Midbrain (tissue), 1 donor: ENCODE measurements at regions not wholly inside any gene's neighbourhood (a gene's known extent, or its start where the extent isn't known, plus 50 kb on each side); places are given as distances from the start of the nearest gene placed in this dataset.

Experiments
- DNase-seq: peaks from one replicate; lab custom pipeline; 2025; lab: John Stamatoyannopoulos, UW

DNA sequence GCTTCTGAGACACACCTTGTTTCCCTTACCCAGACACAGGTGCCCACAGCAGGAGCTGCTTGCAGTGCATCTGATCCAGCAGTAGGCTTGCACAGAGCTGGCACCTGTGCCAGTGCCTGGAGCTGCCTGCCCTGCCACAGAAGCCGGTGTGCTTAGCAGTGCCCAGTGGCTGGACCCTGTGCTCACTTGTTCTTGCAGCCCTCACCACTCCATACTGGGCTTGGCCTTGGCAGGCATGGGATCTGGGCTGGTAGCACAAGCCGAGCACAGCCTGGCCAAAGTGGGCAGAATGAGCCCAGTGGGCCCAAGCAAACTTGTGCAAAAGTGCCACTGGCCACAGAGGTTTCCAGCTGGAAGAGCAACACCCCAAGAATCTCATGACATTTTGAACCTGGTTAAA is 1950.4 kb downstream of the SUCLG1 start:
- DNase-seq, result no peak

- no peak for DNase-seq
Measured at GRCh38 chr2:82507657-82508056, 1951.4 kb downstream of the SUCLG1 start.

DNA sequence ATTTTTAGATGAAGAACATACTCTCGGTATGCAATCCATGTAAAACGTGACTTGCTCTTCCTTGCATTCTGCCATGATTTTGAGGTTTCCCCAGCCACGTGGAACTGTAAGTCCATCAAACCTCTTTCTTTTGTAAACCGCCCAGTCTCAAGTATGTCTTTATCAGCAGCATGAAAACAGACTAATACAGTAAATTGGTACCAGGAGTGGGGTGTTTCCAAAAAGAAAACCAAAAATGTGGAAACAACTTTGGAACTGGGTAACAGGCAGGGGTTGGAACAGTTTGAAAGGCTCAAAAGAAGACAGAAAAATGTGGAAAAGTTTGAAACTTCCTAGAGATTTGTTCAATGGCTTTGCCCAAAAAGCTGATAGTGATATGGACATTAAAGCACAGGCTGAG is 1957.9 kb downstream of the SUCLG1 start:
- no peak for DNase-seq

GRCh38 chr2:82498777-82499443 is 1960.2 kb downstream of the SUCLG1 start:
- DNase-seq, result no peak

DNA sequence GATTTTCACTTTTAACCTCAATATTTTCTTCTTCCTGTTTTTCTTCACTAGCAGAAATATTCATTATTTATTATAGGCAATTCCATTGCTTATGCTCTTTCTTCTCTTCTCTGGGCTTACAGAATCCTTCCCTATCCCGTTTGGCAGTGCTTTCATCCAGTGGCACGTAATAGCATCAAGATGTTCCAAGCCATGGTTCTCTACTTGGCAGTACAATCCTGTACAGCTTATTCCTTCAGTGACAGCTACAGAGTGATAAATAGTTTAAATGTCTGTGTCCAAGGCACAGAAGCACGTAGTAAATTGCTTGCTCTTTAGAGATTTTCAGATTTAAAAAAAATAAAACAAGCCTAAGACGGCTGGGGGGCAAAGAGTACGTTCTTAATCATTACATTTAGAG is 1964.3 kb downstream of the SUCLG1 start:
- no peak for DNase-seq

DNA sequence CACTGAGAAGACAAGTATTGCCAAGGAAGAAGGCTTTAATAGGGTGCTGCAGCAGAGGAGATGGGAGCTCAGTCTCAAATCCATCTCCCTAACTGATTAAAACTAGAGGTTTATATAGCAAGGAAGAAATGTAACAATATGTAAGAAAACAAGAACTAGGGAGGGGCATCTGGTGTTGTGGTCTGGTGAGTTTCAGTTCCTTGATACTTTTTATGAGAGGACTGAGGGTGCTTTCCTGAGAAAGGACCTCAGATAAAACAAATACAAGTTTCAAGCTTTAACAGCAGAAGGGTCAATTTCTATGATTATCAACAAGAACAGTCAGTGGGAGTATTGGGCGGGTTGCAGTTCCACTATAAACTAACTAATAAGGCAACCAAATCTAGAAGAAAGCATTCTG is 1967.5 kb downstream of the SUCLG1 start:
- no peak for DNase-seq

DNA sequence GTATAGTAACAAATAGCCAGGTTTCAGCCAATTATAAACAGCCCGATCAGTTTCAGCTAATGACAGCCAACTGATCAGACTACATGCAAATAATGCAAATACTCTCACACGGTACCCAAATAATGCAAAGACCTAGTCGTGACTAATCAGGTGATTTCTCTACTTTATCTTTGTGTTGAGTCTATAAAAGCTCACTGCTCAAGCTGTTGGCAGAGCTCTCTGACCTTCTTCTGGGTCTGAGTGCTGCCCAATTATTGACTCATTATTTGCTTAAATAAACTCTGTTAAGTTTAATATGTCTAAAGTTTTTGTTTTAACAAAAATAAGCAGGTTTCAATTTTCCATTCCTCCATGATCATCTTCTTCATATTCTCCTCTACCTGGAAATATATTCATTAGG is 1971.7 kb downstream of the SUCLG1 start:
- DNase-seq, result no peak

GRCh38 chr2:82485701-82486100 is 1973.4 kb downstream of the SUCLG1 start:
- no peak for DNase-seq

DNA sequence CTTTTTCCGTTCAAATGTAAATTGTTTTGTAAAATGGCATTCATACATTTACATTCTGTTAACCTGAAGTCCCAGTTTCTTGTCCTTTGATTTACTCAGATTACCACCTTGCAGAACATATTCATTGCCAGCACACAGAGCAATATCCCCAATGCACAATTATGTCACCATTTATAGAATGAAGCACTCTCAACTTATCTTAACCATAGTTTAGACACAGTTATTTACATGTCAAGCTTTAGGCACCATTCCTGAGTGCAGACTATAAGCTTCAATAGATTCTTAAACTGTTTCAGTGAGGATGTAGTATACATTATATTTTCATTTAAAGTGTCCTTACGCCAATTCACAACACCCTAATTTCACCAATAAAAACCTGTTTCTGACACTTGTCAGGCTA is 1977.9 kb downstream of the SUCLG1 start:
- DNase-seq, result no peak

GRCh38 chr2:82478641-82479040 is 1980.4 kb downstream of the SUCLG1 start:
- no peak for DNase-seq

DNA sequence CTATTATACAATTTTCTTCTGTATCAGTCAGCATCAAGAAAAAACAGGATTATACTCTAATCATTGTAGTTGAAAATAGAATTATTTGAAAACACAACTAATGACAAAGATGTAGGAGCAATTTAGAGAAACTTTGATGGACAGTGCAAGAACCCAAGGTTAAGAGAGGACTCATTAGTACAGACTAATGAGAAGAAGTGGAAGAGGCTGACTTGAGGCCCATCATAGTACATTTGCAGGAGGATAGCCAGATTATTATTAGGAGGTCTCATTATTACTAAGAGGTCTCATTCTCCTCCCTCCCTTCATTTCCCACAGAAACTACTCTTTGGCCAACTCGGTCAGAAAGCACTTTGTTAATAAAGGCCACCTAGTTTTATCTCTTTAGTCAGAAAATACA is 1983.0 kb downstream of the SUCLG1 start:
- DNase-seq, result no peak

- no peak for DNase-seq
Measured at GRCh38 chr2:82428251-82428650, 2030.8 kb downstream of the SUCLG1 start.

GRCh38 chr2:82412021-82412420 is 2047.1 kb downstream of the SUCLG1 start:
- DNase-seq, result no peak

GRCh38 chr2:82411071-82411470 is 2048.0 kb downstream of the SUCLG1 start:
- DNase-seq, result no peak

DNA sequence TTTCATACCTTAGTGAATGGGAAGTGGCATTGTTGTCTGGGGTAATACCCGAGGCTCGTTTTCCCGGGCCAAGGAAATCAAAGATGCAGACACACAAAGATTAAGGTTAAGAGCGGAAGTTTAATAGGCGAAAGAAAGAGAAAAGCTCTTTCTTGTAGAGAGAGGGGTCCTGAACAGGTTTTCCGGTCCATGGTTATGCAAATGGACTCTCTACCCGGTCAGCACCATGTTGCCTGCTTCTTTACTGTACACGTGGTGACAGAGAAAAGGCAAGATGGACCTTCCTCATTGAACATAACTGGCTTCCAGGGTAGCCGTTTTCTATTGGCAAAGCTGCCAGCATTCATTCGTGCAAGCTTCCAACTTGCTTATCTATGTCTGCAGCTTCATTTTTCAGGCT is 2063.5 kb downstream of the SUCLG1 start:
- DNase-seq, result no peak

- DNase-seq, result no peak
Measured at GRCh38 chr2:82391386-82391785, 2067.7 kb downstream of the SUCLG1 start.

GRCh38 chr2:82355622-82356021 is 2051.1 kb upstream of the LRRTM1 start:
- DNase-seq, result no peak

DNA sequence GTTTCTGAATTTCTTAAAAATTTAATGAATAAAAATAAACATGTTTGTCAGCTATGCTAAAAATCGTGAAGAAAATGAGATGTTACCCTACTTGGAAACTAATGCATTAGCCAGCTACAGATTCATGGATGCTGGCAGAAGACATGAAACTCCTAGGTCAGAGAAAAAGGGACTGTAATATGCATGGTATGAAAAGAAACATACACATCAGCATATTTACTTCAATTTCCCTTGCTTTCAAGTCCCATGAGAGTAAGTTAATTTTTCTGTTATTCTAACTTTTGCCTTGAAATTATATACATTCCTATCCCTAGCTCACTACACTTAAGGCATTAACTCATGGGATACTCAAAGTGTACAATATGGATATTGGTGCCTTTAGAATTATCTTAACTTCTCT is 2041.4 kb upstream of the LRRTM1 start:
- DNase-seq, result no peak

DNA sequence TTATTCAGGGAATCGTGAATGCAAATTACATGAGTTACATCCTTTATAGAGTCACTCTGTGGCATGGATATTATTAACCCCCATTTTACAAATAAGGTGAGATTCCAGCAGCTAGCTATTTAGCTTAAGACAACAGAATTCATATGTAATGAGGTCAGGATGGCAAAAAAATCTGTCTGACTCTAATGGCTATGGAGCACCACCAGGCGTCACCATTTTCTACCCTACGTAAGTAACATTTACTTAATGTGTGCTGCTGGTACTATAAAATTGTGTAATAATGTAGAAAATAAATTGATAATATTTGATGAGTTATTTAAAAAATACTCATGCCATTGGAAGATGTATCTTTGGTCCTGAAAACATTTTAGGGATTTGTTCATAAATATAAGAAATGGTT is 2040.1 kb upstream of the LRRTM1 start:
- no peak for DNase-seq

GRCh38 chr2:82342356-82342755 is 2037.8 kb upstream of the LRRTM1 start:
- DNase-seq, result no peak

- DNase-seq, result no peak
Measured at GRCh38 chr2:82340578-82341053, 2036.1 kb upstream of the LRRTM1 start.

GRCh38 chr2:82339805-82340204 is 2035.3 kb upstream of the LRRTM1 start:
- DNase-seq, result no peak

DNA sequence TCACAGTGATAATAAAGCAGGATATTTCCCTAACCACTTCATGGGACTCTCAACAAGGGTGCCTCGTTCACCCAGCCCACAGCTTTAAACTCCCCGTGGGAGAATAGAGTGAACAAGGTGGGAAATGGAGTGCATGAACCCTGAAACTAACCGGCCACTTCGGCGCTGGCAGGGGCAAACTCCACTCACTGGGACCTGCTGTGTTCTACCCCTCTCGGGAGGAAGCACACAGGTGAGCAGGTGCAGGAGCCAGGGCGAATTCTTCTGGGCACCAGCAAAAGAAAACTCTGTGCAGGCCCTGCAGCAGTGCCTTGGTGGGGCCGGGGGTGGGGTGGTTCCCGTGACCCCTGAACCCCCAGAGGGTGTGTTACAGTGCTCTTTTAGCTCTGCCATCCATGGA is 2029.1 kb upstream of the LRRTM1 start:
- DNase-seq, result no peak

DNA sequence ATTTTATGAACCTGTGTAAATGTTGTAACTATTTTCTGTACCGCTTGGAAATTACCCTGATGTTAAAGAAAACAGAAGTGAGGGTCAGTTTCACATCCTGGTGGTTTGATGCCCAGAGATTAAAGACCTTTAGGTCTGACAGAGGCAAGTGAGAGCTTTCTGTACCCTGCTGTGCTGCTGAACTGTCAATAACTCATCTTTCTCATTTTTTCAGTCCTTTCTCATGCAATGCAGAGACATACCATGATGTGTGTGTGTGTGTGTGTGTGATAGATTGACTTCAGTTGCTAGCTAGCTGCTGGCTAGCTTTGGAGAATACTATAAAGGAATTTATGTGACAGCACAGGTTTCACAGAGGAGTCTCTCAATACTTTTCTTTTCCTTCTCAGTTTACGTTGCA is 2025.6 kb upstream of the LRRTM1 start:
- no peak for DNase-seq
